DMS153 (cell line): ENCODE measurements at regions not wholly inside any gene's neighbourhood (a gene's known extent, or its start where the extent isn't known, plus 50 kb on each side); places are given as distances from the start of the nearest gene placed in this dataset.
"Not testable (repeated sequence)": the region's sequence is repeated elsewhere in the genome, so short reads cannot be mapped to it uniquely, and the experiment has no call there.

ENCODE experiments used
- DNase-seq: peaks from one replicate; lab custom pipeline; 2025; lab: John Stamatoyannopoulos, UW

DNA sequence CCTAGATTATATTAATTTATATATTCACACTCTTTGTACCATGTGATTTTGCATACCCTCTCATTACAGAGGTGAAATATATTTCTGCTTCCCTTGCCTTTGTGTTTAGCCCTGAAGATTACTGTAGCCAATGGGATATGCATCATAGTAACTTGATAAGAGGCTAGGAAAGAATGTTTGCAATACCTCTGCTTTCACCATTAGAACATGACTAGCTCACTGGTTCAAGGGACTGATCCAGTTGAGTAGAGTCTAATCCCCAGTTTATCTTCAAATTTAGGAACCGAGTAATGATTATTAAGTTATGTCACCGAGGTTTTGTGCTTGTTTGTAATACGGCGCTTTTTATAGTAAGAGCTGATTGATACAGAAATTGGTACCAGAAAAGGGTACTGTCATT is 552.6 kb upstream of the GJE1 start:
- no peak for DNase-seq

DNA sequence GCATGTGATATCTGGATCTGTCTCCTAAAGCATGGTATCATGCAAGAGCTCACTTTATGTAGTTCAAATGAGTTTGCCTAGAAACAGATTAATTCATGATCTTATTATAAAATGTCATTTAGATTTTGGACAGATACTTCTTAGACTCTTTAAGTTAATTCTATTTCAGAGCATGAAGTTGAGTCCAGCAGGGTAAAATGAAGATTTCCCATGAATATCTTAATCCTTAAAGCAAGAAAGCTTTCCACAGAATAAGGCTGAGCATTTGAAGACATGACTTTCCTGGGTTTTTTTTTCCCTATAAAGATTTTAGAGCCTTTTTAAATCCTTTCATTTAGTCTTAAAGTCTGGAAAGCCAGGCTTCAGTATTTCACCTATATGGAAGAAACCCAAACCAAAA is 556.0 kb upstream of the GJE1 start:
- no peak for DNase-seq

DNA sequence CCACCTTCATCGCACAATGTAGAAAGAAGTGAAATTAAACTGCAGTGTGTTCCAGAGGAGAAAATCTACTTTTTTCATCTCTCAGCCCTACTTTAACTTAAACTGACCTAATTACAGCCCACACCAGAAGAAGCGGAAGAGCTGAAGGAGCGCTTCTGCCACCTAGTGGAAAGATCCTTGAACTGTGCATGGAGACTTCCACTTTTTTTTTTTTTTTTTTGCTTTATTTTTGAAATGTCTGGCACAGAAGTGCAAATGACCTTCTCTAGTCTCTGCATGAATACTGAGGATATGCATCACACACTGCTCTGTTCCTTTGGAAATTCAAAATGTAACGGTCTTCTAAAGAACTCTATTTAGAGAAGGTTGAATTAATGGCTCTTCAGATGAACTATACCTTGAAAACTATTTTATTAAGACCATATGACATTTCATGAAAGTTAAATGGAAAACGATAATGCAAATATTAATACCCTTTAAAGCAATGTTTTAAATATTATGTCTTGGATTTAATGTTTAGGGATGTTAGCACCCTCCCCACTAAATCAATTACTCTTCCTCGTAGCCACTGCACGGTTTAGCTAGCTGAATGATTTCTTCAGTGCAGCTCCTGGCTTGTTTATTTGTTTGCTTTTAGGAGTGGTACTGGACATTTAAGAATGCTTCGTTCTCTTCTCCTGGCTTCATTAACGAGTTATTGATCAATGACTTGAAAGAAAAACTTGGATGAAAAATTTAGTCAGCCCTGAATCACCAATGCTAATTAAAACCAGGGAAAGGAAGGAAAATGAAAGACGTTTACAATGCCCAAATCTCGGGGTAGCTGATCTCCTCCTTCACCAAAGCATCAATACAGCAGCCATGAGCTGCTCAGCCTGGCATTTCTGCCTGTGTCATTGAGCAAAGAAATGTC is 569.6 kb upstream of the GJE1 start:
- DNase-seq: peak; percentile 69

DNA sequence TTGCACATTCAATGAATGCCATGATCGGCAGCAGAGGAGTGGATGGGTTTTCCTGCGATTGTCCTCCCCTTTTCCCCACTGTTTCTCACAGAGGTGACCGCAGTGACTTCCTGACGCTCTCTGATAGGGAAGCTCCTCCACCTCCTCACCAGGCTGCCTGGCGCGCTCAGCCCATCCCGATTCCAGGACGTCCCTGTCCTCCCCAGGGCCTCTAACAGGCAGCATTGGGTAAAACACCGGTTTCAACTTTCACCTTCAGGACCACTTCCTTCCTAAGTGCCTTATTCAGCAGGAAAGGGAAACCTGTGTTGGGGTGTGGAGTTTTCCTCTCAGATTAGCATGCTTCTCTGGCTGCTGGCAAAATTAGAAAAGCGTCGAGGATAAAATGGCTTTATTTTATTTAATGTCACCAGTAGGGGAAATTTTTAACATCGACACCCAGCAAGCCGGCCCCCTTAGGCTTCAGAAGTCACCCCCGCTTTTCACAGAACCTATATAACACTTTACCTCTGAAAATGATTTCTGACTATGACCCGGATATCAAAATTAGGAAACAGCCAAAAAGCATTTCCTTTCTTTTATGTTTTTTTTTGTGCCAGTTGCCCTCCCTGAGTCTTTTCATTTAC is 570.4 kb upstream of the GJE1 start:
- DNase-seq: peak; percentile 80

DNA sequence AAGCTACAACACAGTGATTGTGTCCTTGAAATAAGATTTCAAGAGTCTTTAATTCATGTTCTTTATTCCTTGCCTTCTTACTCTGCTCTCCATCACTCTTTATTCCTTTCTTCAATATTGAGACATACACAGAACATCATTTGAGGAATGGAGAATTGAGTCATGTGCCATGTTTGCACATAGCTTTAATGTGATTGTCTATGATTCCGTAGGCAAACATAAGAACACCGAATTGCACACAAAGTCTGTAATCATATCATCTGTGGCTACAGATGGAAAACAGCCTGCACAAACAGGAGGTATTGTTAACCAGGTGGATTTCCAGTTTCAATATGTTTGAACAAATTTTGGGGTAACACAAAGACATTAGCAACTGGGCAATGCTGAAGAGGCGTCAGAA is 571.6 kb upstream of the GJE1 start:
- peak; percentile 79 for DNase-seq

DNA sequence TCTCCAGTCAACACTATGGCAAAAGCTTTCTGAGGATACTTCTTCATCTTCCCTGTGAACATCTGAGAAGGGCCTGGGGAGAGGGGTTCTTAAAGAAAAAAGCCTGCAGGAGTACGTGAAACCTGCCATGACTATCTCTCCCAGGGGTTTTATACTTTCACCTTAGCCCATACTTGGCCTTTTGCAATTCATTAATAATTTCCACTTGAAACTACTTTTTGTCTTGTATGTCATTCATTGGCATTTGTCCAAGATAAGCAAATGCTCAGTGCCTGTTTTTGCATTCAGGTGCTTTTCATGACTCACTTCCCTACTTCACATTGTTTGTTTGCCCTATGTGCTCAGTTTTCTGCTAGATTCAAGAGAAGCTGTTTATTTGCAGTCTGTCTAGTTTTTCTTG is 580.3 kb upstream of the GJE1 start:
- DNase-seq: peak; percentile 99

DNA sequence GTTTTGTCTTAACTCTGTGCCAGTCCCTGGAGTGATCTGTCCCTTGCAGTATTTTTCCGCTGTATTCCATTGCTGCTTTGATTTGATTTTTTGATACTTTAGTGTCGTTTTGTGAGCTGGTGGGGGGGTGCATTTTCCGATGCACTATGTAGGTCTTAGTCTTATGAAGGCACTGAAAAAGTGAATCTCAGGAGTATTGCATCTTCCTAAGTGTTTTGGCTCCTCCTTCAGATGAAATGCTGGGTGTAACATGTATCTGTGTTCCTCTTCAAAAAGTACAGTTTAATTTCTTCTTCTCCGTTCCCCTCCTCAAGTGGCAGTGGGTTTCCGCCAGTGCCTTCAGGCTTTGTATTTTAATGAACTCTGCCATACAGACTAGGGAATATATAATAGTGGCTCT is 580.7 kb upstream of the GJE1 start:
- DNase-seq: no peak

DNA sequence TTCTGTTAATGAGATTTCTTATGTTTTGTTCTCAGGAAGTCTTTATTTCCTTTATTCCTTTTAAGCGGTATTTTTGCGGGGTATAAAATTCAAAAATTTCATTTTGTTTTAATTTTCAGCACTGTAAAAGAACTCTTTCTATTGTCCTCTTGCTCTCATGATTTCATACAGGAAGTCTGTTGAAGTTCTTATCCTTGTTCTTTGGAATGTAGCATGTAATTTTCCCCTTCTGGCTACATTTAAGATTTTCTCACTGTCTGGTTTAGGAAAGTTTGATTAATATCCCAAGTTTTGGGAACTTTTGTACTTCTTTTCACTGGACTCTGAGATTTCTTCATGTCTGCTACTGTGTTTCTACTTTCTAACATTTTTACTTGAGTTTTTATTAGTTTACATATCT is 581.4 kb upstream of the GJE1 start:
- no peak for DNase-seq

DNA sequence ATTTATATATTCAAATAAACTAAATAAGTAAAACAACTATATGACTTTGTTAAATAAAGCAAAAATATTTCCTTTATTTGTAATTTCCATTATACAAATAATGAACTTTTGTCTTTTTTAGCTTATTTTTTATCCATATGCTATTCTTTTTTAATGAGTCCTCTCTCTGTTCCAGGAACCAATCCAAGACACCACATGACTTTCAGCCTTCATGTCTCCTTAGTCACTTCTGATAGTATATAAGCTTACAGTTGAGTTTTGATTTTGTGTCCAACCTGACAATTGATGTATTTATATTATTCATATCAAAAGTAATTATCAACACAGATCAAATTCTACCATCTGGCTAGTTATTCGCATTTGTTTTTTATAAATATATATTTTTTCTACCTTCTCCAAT is 582.3 kb upstream of the GJE1 start:
- DNase-seq: no peak

DNA sequence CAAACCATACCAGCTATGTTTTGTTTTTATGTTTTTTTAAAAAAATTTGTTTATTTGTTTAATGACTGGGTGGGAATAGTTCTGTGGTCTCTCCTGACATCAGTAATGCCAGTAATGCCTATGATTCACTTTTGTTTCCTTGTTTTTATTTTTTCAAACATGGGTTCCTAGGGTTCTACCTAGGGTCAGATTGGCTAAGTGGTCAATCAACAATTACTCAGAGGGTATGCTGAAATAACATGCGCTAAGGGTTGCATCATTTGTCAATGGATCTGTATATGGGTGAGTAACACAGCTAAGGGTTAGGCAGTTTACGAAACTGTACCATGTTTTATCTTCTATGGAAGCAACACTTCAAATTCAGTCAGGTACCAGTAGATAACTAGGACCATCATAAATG is 583.8 kb upstream of the GJE1 start:
- DNase-seq: no peak

DNA sequence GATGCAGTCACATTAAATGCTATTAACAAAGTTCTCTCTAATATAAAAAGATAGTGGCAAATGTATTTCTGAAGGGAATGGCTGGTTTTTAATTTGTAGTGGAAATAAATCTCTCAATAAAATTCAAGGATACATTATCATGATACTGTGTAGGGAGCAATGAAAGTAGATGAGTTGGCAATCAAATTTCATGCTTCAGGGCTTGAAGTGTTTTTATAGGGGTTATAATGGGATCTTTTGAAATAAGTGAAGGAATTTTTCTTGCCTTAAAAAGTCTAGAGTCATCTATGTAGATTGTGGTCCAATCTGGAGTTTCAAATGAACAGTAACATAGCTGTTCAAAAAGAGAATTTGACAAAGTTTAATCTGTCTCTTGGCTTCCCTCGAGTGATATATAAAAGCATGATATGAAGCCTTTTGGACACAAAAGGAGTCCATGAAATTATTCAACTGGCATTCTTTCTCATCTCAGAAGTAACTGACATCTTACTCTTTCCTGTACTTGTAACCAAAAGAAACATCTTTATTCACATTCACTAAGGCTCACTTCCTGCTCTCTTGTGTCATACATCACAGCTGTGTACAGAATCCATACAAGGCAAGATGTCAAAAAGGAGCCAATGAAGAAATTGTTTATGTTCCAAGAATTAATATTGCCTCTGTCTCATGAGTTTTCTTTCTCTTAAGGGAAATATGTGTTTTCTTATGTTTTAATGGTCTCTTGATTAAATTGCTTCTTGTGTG is 591.0 kb upstream of the GJE1 start:
- no peak for DNase-seq

DNA sequence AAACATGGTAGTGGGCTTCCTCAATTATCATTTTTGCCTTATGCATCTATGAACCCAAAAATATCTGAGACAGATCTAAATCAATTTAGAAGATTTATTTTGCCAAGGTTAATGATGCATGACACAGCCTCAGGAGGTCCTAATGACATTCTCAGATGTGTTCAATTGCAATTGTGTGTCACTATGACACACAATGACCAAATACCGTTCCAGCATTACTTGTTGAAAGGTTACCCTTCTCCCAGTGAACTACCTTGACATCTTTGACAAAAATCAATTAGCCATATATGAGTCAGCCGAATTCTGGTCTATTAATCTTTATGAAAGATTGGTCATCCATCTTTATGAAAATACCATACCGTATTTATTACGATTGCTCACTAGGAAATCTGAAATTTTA is 592.5 kb upstream of the GJE1 start:
- no peak for DNase-seq

DNA sequence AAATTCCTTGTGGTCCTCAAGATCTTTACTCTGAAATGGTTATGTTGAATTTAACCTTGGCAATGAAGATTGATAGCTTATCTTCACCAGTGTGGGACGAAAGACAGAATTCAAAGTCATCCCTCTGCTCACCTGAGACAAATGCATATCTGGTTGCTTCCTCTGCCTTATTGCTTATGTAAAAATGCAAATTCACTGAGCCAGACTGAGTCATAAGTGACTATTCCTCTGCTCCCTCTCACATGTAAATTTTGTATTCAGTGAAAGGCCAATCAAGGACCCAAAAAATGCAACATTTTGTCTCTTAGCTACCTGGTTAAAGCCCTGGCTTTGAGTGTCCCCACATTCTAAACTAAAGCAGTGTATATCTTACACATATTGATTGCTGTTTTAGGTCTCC is 593.1 kb upstream of the GJE1 start:
- DNase-seq: no peak

DNA sequence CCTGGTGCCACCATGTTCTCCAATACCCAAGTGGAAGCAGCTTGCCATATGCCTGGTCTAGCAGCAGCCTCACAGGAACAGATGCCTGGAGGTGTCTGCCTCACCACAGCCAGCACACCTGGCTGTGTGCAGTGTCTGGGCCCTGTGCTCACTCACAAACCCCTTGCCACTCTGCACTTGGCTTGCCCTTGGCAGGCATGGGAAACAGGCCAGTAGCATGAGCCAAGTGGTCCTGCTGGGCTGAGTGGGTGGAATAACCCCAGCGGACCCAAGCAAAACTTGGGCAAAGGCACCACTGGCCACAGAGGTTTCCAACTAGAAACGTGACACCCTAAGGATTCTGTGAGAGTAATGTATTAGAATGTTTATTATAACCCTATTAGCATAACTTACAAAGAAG is 600.5 kb upstream of the GJE1 start:
- DNase-seq: no peak

DNA sequence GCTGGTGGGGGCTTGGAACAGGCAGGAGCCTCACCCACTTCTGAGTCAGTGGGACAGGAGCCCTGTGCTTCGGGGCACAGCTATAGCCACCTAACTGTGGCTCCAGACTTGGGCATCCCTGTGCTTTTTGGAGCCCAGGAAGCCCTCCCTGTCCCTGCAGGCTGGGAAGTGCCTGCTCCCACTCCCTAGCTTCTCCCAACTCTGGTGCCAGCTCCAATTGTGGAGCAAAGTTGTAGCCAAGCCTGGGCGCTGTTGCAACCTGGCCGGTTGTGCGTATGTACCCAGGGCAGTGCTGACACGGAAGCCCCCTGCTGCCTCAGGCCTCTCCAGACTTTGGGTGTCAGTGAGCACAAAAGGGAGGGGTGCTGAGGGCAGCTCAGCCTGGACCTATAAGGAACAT is 601.7 kb upstream of the GJE1 start:
- DNase-seq: no peak

DNA sequence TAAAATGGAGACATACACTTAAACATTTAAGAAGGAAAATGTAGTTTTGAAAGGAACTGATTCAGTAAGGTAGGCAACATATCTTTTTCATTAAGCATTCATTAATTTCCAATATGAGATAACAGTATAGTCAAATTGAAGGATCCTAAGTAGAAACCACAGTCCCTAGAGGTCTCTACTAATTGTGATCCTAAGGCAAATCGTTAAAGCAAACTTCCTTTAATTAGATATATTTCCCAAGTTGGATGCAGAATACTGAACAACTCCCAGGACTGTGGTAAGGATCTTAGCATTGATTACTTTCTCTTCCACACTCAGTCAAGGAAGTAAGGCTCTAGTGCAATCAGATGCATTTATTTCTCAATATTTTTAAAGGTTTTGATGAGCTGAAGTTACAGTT is 604.1 kb upstream of the GJE1 start:
- DNase-seq: no peak

DNA sequence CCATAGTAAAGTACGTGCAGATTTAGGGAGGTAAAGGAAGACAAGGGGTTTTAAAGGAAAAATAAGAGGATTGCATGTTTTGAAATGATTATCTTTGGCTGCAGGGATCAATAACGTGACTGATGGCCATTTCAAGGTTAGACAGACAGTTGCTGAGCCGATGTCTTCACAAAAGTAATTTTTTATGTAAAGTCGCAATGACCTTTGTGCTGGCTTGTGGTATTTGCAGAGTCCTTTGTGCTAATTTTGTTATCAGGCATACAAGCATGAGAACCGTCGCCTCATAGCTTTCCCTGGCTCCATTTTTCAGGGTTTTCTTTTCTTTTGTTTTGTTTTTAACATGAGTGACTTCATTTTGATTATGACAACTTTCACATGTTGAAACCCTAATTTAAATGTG is 605.7 kb upstream of the GJE1 start:
- no peak for DNase-seq

DNA sequence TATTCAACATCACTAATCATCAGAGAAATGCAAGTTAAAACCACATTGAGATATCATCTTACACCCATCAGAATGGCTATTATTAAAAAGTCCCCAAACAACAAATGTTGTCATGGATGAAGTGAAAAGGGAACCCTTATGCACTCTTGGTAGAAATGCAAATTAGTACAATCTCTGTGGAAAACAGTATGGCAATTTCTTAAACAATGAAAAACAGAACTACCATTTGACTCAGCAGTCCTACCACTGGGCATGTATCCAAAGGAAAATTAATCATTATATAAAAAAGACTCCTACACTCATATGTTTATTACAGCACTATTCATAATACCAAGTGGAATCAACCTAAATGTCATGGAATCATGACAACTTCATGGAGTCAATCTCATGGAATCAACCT is 611.3 kb upstream of the GJE1 start:
- DNase-seq: no peak

DNA sequence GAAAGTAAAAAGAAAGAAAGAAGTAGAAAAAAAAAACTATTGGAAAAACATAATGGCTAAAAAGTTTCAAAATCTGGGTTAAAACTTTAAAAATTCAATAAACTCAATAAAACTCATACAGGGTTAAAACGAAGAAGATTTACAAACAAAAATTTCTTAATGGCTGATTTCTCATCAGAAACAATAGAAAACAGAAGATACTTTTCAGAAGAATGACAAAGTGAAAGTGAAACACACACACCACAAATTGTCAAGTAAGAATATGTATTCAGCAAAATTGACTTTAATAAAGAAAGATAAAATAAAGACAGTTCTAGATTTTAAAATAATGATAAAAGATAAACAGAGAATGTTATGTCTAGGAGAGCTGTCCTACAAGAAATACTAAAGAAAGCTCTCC is 618.9 kb upstream of the GJE1 start:
- DNase-seq: no peak

DNA sequence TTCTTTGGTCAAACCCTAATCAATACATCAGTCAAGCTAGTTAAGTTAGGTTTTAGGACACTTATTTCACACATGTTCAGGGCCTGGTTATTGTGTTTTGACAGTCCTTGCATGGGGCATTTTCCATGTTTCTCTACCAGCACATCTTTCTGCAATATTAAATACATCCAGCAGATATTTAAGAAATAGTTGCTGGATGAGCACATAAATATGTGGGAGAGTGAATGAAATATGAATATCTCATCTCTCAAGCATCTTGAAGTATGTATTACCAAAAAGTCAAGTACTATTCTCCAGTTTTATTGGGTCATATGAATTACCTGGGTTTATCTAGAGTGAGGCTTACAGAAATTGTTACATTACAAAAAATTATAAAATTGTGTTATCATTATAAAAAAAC is 621.9 kb upstream of the GJE1 start:
- no peak for DNase-seq

DNA sequence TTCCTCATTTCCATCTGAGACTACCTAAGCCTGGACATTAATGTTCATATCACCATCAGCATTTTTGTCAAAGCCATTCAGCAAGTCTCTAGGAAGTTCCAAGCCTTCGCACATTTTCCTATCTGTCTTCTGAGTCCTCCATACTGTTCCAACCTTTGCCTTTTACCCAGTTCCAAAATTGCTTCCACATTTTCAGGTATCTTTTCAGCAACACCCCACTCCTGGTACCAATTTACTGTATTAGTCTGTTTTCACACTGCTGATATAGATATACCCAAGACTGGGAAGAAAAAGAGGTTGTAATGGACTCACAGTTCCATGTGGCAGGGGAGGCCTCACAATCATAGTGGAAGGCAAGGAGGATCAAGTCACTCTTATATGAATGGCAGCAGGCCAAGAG is 626.7 kb upstream of the GJE1 start:
- not testable (repeated sequence) for DNase-seq

DNA sequence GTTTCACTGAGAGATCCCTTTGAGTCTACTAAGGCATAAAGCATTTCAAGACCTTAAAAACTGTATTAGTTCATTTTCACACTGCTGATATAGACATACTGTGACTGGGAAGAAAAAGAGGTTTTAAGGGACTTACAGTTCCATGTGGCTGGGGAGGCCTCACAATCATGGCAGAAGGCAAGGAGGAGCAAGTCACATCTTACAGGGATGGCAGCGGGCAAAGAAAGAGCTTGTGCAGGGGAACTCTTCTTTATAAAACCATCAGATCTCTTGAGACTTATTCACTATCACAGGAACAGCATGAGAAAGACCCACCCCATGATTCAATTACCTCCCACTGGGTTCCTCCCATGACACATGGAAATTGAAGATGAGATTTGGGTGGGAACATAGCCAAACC is 628.4 kb upstream of the GJE1 start:
- not testable (repeated sequence) for DNase-seq

DNA sequence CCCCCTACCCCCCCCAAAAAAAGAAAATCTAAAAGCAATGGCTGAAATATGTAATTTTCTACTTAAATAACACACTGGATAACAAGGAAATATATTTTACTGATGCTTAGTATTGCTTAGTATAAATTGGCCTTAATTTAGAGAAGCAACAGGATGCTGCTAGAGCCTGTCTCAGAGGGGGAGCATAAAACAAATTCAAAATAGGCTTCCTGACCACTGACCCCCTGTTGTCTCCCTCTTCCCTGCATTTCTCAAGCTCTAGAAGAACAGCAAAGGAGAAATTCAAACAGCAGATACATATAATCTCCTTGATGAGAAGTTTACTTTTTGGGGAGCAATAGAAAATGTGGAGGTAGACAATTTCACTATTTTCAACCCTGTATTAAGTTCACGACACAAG is 631.1 kb upstream of the GJE1 start:
- no peak for DNase-seq
